GM20431 (cell line): ENCODE measurements at regions not wholly inside any gene's neighbourhood (a gene's known extent, or its start where the extent isn't known, plus 50 kb on each side); places are given as distances from the start of the nearest gene placed in this dataset.

Experiments
- in situ Hi-C: fragments of 300-500 bp; cut with MseI, MboI; formaldehyde crosslinking; loops from one replicate; pipeline ENCODE4 v1.15.0; 2020; ENCODE audit warnings: low sequenced_read_pairs; ENCODE audit not compliant: unreplicated experiment

DNA sequence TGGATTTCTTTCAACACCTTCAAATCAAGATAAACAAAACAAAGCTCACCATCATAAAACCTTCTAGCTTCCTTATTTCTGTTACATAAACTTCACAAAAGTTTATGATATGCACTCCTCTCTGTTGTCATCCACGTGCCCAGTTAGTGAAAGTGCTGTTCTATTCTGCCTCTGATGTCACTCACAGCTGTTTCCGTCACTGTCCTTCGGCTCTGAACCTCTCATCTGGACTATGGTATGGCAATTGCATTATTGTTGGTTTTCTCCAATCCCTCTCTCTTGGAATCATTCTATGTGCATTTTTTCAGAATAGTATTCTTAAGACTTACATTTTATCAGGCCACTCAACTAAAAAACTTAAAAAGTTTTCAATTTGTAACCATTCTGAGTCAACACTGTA is 264.2 kb upstream of the DAPK1 start:
- in situ Hi-C loops, result no loop called here

DNA sequence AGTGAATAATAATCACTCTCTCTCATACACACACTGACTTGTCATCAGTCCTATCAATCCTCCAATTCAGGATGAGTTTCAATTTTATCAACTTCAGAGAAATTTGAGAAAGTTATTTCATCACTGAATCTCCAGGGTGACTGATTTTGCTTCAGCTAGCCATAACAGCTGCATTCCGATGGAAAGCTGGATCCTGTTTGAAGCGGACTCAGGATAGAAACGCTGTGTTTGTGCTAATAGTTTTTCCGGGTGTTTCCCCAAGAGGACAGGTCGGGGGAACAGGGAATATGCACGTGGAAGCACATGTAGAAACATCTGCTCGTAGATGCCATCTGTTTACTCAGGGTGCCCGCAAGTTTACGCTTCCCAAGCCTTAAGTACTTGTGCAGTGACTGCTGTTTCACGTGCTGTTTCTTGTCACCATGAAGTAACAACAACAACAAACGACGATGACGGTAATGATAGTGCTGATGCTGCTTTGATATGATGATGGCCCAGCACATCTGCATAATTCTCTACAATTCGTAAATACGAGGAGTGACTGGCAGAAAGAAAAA is 263.7 kb upstream of the DAPK1 start:
- in situ Hi-C loops, result no loop called here

DNA sequence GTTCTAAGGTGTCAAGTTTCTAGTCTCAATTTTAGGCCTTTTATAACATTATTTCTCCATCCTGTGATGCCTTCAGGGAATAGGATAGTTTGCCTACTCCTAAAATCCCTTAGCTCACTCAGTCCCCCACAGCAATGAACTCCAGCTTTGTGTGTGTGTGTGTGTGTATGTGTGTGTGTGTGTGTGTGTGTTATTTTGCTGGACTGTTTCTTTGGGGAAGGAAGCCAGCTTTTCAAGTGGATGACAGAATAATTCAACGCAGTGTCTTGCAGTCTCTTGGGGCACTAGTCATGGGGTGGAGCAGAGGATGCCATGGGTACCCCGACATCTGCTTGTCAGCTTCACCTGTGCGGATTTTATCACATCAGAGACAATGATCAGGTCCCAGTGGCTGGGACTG is 262.8 kb upstream of the DAPK1 start:
- in situ Hi-C loops, result no loop called here

DNA sequence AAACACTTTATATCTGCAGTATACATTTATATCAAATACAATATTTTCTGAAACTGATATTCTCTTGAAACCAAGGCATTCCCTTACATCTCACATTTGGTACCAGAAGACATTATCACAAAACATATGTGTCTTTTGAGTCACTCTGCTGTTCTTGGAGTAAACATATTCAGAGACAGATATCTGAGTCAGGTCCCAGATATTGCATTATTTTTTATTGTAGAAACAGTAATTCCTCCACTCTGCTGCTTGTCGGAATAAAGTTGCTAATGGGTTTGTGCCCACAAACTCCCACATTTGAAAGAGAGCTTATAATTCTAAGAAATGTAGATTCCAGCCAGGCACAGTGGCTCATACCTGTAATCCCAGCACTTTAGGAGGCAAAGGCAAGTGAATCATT is 261.1 kb upstream of the DAPK1 start:
- in situ Hi-C loops, result no loop called here

DNA sequence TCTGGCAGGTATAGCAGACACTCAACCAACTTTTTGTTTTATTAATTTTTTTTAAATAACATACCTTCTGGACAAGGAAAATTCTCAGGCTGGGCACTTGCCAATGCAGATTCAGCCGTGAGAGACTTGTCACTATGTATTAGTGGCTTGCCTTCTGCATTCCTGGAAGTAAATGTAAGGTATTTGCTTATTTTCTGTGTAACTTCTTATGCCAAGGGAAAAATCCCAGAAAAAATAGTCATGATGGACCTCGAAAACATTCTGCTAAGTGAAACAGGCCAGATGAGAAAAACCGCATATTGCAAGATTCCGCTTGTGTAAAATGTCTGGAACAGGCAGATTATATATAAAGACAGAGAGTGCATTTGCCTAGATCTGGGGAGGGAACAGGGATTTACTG is 260.3 kb upstream of the DAPK1 start:
- in situ Hi-C loops, result no loop called here

DNA sequence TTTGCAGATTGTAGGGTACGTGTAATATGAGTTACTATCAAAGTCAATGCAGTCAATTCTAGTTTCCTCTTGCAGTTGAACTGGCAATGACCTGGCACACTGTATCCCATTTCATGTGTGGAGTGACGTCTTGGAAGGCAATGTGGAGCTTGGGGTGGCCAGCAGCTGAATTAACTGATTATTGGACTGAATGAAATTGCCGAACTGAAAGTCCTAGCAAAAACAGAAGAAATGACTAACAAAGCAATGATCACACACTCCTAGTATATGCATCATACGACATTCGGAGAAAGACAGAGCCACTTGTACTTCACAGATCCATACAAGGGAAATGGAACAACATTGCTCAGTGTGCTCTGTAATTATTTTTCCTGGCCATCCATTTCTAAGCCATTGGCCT is 259.1 kb upstream of the DAPK1 start:
- in situ Hi-C loops, result no loop called here

DNA sequence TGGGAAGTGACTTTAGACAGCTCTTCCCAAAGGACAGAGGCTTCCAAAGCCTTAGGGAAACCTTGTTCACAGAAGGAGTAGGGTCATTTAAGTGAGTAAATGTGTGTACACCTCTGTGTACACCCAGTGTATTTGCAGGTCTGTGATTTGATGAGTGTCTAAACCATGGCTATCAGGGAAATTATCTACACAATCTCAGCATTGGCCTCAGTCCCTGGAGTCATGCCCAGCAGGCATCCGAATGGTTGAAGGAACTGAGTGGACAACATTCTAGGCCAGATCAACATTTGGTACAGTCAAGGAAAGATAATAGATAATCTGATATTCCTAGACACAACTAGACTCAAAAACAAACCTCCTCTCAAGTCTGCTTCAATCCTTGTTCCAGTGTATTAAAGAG is 258.4 kb upstream of the DAPK1 start:
- in situ Hi-C loops, result no loop called here

DNA sequence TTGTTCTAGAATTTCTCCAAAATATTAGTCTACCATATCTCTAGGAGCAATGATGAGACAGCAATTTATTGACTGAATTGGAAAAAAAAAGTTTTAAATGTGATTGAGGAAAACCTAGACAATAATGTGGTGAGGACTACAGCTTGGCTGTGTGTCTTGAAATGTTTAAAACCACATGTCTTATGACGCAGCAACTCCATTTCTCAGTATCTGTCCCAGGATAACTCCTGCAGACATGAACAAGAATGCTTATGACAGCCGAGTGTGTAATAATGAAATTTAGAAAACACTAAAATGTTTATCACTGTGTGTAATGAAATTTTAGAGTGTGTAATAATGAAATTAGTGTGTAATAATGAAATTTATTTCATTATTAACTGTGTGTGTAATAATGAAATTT is 254.1 kb upstream of the DAPK1 start:
- in situ Hi-C loops, result no loop called here

DNA sequence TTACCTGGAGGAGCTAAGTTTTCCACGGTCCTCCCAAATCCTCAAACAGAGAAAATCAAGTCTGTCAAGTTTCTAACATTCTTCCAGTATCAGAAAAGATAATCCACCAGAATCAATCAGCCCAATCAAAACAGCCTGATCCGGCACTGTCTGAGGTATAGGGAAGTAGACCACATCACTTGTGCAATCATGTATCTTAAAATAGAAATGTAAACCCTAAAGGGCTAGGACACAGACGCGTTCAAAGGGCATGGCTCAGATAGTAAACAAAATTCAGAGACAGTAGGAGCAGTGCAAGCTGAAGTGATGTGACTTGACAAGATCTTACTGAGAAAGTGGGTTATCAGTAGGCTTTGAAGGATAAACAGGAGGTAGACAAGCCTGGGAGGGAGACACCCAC is 252.4 kb upstream of the DAPK1 start:
- in situ Hi-C loops, result no loop called here

DNA sequence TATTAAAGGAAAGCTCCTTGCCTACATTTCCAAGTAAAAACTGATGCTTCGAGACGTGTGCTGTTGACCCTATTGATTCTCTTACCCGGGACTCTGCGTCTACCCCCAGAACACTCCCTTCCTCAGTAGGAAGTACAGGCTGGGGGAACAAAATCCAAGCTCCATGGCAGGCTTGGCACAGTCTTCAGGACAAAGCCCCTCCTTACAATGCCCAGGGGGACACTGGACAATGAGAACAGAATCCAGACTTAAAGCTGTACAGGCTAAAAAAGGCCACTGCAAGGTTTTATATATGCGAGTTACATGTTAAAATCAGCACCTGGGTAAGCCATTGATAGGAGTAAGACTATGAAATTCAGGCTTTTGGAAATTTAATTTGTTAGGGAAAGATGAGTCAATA is 250.6 kb upstream of the DAPK1 start:
- in situ Hi-C loops, result no loop called here

DNA sequence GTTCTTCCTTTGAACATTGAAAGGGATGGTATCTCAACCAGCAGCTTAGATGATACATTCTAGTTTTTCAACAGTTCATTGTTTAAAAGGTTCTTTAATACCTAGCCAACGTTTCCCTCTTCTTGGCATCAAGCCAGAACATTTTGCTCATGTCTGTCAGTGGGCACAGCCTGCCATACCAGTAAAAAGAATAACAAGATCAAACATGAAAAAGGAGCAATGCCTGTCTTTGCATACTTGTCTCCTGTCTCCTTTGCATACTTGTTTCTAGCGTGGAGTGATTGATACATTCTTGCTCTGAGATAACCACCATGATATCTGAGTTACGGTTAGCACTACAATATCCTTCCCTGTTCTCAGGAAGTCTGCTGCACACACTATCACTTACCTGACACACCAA is 248.6 kb upstream of the DAPK1 start:
- in situ Hi-C loops, result no loop called here

DNA sequence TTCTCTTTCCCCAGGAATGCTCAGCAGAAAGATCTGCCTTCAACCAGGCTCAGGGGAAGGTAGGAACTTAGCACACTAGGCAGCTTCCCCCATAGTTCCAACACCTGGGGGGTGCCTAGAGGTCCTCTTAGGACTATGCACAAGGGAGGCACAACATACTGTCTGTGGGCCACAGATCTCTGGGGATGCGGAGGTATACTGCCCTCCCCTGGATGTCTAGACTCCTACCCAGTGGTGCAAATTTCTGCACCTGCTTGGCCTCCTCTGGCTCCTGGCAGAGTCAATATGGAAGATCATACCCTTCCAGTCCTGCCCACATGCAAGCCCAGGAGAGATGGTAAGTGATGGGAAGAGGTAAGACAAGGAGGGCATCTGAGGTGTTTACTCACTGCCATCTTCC is 247.5 kb upstream of the DAPK1 start:
- in situ Hi-C loops, result no loop called here

DNA sequence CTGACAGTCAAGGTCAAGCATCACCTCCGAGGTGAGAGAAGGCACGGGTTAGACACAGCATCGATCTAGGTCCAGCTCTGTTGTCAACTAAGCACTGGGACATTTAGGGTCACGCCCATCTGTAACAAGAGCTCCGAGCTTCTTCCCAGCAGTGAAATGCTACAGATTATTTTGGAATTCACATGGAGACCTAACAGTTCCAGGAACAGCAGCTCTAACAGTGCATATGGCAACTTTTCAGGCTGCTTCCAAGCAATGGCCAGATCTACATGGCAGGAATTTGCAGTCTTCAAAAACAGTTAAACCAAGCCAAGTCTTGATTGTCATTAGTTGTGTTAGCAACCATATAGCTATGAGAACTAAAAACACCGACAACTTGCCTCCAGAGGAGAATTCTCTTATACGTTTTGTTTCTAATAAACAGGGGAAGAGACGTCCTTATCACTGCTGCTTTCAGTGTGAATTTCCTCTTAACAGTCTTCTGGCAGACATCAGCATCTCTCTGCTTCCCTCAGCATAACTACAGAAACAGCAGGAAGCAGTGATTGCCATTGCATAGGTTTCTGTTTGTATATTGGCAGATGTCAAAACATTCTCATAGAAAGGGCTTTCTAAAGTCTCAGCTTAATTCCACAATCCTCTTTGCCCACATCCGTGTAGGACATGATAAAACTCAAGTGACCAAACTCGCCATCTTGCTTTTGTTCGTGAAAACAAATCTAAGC is 242.1 kb upstream of the DAPK1 start:
- in situ Hi-C loops, result no loop called here

DNA sequence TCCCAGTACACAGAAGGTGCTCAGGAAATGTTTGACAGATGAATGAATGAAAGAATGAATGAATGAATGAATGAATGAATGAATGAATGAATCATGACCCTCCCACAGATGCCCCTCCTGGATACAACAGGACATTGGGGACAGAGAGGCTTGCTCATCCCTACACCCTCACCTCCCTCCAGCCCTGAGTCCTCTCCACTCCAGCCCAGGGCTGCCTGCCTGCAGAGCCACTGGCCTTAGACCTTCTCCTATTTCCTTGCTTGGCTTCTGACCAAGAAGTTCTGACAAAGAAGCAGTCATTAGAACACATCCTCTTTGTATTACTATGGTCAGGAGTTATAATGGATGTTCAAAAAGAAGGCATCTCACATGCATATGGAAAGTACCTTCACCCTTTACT is 240.7 kb upstream of the DAPK1 start:
- in situ Hi-C loops, result no loop called here

DNA sequence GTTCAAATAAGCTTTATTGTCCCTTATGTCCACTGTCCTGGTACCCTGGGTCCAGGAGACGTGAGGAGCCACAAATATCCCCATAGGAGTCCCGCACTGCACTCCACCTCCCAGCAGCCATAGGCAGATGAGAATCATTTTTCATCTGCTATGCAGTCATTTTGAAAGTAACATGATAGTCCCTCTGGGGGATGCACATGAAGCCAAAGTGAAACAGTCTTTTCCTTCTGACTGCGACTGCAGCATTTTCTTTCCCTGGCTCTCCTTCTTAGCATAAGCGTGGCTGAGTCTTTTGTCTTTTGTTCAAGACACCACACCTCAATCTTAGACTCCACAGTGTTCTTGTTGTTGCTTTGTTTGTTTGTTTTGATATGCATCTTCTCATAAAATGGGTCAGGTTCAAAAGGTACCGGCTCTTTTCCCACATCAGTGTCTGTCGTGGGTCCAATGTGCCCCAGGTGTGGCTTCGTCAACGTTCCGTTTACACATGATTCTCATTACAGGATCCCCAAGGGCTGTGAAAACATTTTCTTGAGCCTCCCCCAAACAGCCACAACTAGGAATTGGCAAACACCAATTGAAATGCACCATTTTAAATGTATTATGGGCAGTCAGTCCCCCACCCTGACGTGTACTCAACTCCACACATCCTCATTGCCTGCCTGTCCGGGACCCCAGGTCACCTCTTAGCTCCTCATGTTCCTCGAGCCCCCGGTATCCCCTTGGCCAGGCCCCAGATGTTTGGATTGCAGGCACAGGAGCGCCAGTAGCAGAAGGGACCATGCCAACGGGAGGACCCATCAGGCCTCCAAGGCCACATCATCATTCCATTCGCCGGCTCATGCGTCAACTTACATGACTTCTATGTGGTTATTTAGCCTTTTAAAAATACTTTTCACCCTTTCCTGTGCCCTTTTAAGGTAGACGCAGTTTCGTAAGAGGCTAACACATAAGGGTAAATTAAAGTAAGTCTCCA is 237.8 kb upstream of the DAPK1 start:
- in situ Hi-C loops, result no loop called here

DNA sequence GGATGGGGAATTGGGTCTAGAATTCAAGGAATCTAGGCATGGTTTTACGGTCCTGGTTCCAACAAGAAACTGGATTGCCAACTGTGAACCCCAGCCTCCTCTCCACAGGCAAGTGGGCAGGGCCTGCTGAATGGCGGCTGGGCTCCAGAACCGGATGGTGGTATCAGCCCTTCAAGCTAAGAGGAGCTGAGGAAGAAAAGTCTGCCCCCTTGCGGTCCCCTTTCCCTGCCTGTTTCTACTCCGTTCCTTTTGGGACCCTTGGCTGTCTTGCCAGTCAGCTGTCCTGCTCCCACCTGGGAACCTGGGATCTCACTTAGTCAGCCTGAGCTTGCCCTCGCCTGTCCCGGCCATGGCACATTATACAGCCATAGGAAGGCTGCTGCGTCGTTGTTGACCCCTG is 234.4 kb upstream of the DAPK1 start:
- in situ Hi-C loops, result no loop called here

DNA sequence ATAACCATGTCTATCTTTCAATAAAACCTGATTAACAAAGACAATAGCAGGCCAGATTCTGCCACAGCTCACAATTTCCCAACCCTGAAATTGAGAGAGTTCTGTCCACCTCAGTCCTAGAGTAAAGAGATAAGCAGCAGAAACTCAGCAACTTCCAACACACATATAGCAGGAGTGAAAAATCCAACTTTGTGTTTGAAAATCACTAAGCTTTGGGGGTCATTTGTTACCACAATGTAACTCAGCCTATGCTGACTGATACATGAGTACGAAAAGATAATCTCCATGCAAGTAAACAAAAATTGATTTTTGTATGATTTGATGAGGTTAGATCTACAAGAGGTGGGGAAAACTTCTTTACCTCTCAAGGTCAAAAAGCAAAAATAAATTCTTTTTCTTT is 231.0 kb upstream of the DAPK1 start:
- in situ Hi-C loops, result no loop called here

DNA sequence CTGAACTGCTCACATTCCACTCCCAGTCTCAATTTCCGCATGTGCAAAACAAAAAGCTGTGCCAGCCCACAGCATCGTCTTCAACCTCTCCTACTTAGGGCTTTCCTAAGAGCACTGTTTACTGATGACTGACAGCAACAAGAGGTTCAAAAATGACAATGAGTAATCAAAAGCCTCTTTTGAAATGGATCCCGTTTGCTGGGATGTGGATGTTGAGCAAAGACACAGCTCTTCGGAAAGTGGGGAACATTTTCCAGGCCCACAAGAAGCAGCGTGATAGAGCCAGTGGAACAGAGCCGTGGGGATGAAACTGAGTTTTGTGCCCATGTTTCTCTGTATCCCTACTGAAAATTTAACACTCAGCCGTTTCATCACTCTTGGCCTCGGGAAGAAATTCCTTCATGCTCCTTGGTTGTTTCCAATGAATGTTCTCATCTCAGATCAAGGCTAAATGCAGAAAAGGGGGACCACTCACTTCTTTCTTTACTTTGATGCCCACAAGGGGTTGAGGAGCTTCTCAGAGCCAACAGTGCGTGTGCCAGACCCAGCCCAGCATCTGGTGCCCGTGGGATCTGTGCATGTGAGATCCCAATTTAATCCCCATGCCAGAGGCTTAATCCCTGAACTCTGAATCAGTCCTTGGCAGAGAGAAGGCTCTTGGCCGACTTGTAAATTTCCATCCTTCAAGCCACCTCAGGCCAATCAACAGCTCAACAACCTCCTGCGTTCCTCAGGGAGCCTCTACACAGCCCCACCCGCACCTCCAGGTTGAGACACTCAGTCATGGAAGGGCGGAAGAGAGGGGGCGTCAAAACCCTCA is 230.2 kb upstream of the DAPK1 start:
- in situ Hi-C loops, result no loop called here

DNA sequence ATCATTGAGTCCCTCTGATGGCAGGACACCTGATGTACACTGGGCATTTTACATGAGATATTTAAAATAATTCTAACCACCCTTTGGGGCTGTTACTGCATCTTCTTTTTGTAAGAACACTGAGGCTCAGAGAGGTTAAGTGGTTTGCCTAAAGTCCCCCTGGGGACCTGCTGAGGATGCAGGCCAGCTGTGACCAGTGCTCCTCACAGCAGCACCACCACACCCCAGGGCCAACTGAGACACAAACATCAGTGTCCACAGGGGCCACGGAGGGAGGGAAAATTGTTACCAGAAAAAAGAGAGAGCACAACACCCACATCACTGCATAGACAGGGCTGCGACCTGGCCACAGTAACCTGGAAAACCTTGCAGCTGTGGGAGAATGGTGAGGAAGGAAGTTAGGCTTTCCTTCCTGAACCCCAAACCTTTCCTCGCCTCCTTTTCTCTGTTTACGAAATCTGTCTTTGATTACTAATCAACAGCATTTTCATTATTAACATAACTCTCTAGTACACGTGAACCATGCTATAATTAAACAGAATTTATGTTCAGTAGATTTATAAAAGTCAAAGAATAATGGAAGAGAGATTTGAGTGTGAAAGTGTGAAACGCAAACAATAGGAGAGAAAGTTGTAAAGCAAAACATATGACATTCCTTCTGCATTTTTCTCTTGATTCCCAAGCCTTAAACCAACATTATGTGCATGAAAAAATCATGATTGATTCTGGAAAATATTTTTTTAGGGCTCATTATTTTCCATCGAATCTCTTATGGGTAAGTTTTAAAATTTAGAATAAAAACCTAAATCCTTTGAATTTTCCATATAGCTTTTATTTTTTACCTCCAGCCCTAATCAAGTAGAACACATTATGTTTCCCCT is 228.1 kb upstream of the DAPK1 start:
- in situ Hi-C loops, result no loop called here
